IMR-90 (cell line): ENCODE measurements at regions not wholly inside any gene's neighbourhood (a gene's known extent, or its start where the extent isn't known, plus 50 kb on each side); places are given as distances from the start of the nearest gene placed in this dataset.
A peak's percentile ranks its signal among the peaks of the same experiment; 100 is the strongest.

Source experiments
- CEBPB ChIP-seq: IDR thresholded peaks from 2 replicates; pipeline ENCODE4 v1.6.1; 2012; ENCODE audit warnings: low read depth, low read length, improper control_type of control experiment
- FOS ChIP-seq: fragments of 150-350 bp; IDR thresholded peaks from 2 replicates; pipeline ENCODE4 v1.6.1; 2016; ENCODE audit warnings: low read depth, low read length
- MAFK ChIP-seq: IDR thresholded peaks from 2 replicates; pipeline ENCODE4 v1.6.1; 2012; ENCODE audit warnings: low read depth, low read length, improper control_type of control experiment
- MAZ ChIP-seq: IDR thresholded peaks from 2 replicates; pipeline ENCODE4 v1.6.1; 2012; ENCODE audit warnings: low read depth, mild to moderate bottlenecking, low read length, improper control_type of control experiment, moderate library complexity, borderline replicate concordance
- MXI1 ChIP-seq: IDR thresholded peaks from 2 replicates; pipeline ENCODE4 v1.6.1; 2012; ENCODE audit warnings: low read depth, mild to moderate bottlenecking, low read length, moderate library complexity, borderline replicate concordance
- POLR2A ChIP-seq: IDR thresholded peaks from 2 replicates; pipeline ENCODE4 v1.6.1; 2012; ENCODE audit warnings: mild to moderate bottlenecking, low read depth, low read length
- RAD21 ChIP-seq: IDR thresholded peaks from 2 replicates; pipeline ENCODE4 v1.6.1; 2012; ENCODE audit warnings: low read length, improper control_type of control experiment
- RCOR1 ChIP-seq: IDR thresholded peaks from 2 replicates; pipeline ENCODE4 v1.6.1; 2012; ENCODE audit warnings: mild to moderate bottlenecking, low read length, improper control_type of control experiment; ENCODE audit not compliant: insufficient replicate concordance
- RFX5 ChIP-seq: IDR thresholded peaks from 2 replicates; pipeline ENCODE4 v1.8.0; 2012; ENCODE audit warnings: low read depth, mild to moderate bottlenecking, low read length, moderate library complexity
- SMC3 ChIP-seq: fragments of 150-350 bp; IDR thresholded peaks from 2 replicates; pipeline ENCODE4 v1.6.1; 2016; ENCODE audit warnings: low read depth, mild to moderate bottlenecking, antibody characterized with exemption, low read length, moderate library complexity
- TF ChIP-seq, protein P1 (sequence below): conservative IDR thresholded peaks from 2 replicates; pipeline ENCODE4 v1.5.1; 2012; ENCODE audit warnings: mild to moderate bottlenecking, low read depth, low read length, improper control_type of control experiment
- TF ChIP-seq, protein P2 (sequence below): fragments of 150-350 bp; IDR thresholded peaks from 2 replicates; pipeline ENCODE4 v1.6.1; 2017; ENCODE audit warnings: mild to moderate bottlenecking, antibody characterized with exemption, low read length, low read depth
- TF ChIP-seq, protein P3 (sequence below): fragments of 150-350 bp; IDR thresholded peaks from 2 replicates; pipeline ENCODE4 v1.6.1; 2016; ENCODE audit warnings: low read depth, mild to moderate bottlenecking, low read length, moderate library complexity, borderline replicate concordance

DNA sequence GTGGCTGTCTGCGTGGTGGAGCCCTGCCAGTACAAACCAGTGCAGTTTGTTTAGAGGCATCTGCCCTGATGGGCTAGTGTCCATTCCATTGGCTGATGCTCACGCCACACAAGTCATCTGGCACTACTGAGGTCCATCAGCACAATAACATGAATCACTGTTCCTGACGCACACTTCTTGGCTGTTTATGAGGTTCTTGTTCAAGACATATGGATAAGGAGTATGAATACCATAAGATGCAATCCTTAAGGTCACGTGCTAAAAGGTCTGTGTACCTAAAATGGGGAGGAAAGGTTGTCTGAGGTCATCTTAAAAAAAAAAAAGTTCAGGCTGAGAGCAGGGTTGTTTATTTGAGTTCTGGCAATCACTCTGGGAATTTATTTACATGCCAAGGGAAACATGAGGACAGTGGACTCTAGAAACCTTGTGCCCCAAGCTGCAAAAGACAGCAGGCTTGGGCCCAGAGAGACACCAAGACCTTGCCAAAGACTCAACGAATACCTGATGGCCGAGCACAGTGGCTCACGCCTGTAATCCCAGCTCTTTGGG, 54.1 kb upstream of the SHLD1 start:
- TF ChIP-seq, protein P1, sequence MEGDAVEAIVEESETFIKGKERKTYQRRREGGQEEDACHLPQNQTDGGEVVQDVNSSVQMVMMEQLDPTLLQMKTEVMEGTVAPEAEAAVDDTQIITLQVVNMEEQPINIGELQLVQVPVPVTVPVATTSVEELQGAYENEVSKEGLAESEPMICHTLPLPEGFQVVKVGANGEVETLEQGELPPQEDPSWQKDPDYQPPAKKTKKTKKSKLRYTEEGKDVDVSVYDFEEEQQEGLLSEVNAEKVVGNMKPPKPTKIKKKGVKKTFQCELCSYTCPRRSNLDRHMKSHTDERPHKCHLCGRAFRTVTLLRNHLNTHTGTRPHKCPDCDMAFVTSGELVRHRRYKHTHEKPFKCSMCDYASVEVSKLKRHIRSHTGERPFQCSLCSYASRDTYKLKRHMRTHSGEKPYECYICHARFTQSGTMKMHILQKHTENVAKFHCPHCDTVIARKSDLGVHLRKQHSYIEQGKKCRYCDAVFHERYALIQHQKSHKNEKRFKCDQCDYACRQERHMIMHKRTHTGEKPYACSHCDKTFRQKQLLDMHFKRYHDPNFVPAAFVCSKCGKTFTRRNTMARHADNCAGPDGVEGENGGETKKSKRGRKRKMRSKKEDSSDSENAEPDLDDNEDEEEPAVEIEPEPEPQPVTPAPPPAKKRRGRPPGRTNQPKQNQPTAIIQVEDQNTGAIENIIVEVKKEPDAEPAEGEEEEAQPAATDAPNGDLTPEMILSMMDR: no peak
- TF ChIP-seq RAD21: no peak
- peak; percentile 70 for TF ChIP-seq FOS
- no peak for TF ChIP-seq RFX5
- no peak for TF ChIP-seq POLR2A
- TF ChIP-seq, protein P2, sequence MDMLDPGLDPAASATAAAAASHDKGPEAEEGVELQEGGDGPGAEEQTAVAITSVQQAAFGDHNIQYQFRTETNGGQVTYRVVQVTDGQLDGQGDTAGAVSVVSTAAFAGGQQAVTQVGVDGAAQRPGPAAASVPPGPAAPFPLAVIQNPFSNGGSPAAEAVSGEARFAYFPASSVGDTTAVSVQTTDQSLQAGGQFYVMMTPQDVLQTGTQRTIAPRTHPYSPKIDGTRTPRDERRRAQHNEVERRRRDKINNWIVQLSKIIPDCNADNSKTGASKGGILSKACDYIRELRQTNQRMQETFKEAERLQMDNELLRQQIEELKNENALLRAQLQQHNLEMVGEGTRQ: peak; percentile 71
- TF ChIP-seq RCOR1: no peak
- no peak for TF ChIP-seq MAFK
- TF ChIP-seq MXI1: no peak
- TF ChIP-seq, protein P3, sequence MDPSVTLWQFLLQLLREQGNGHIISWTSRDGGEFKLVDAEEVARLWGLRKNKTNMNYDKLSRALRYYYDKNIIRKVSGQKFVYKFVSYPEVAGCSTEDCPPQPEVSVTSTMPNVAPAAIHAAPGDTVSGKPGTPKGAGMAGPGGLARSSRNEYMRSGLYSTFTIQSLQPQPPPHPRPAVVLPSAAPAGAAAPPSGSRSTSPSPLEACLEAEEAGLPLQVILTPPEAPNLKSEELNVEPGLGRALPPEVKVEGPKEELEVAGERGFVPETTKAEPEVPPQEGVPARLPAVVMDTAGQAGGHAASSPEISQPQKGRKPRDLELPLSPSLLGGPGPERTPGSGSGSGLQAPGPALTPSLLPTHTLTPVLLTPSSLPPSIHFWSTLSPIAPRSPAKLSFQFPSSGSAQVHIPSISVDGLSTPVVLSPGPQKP: no peak
- TF ChIP-seq CEBPB: peak; percentile 27; the same call in 1 of the 2 replicates
- TF ChIP-seq MAZ: no peak
- TF ChIP-seq SMC3: no peak
